CD4-positive, CD25-positive, alpha-beta regulatory T cell (primary cell): ENCODE measurements at regions not wholly inside any gene's neighbourhood (a gene's known extent, or its start where the extent isn't known, plus 50 kb on each side); places are given as distances from the start of the nearest gene placed in this dataset.
"Not testable (repeated sequence)": the region's sequence is repeated elsewhere in the genome, so short reads cannot be mapped to it uniquely, and the experiment has no call there.

Experiments
- ATAC-seq, 2 donors: fragments of 150-1000 bp; cut with Tn5 transposase; one replicate each; pipeline ENCODE4 v1.10.0; 2021; ENCODE audit warnings: low read depth in 2 of 2, moderate number of reproducible peaks in 2 of 2, moderate library complexity in 1 of 2
- DNase-seq, 3 donors: peaks; one replicate each; pipeline versions ENCODE4 v3.0.0 to v3.0.0-alpha.2; 2012 to 2022; ENCODE audit warnings: mixed read lengths in 1 of 3
- H3K27ac ChIP-seq: one replicate; pipeline ENCODE4 v1.7.0; 2013; ENCODE audit warnings: mild to moderate bottlenecking, low read length; ENCODE audit not compliant: insufficient read depth, poor library complexity, severe bottlenecking
- H3K27me3 ChIP-seq: one replicate; pipeline ENCODE4 v1.7.0; 2013; ENCODE audit warnings: low read length; ENCODE audit not compliant: control insufficient read depth, insufficient read depth
- H3K36me3 ChIP-seq: one replicate; pipeline ENCODE4 v1.7.0; 2013; ENCODE audit warnings: mild to moderate bottlenecking, low read length, moderate library complexity; ENCODE audit not compliant: control insufficient read depth, insufficient read depth
- H3K4me1 ChIP-seq: 2 replicates; pipeline ENCODE4 v1.7.0; 2013; ENCODE audit warnings: mild to moderate bottlenecking, low read length; ENCODE audit not compliant: insufficient read depth, control insufficient read depth, poor library complexity, severe bottlenecking
- H3K4me3 ChIP-seq: one replicate; pipeline ENCODE4 v1.7.0; 2013; ENCODE audit warnings: low read depth, mild to moderate bottlenecking, low read length, moderate library complexity
- H3K9me3 ChIP-seq, 2 experiments: 1 replicate in 1 of 2; 2 replicates in 1 of 2; pipeline ENCODE4 v1.7.0; 2013; ENCODE audit warnings: low read length in 2 of 2, mild to moderate bottlenecking in 1 of 2, moderate library complexity in 1 of 2; ENCODE audit not compliant: control insufficient read depth in 2 of 2
- H3K27ac Mint-ChIP-seq, 3 donors: one replicate each; pipeline ENCODE4 v1.8.0; 2020 to 2022; ENCODE audit warnings: mild to moderate bottlenecking in 3 of 3, mixed read lengths in 3 of 3, moderate library complexity in 2 of 3
- H3K27me3 Mint-ChIP-seq: one replicate; pipeline ENCODE4 v1.8.0; 2022; ENCODE audit warnings: mild to moderate bottlenecking, mixed read lengths
- H3K36me3 Mint-ChIP-seq: one replicate; pipeline ENCODE4 v1.8.0; 2020; ENCODE audit warnings: mixed read lengths
- H3K4me1 Mint-ChIP-seq, 4 donors: one replicate each; pipeline ENCODE4 v1.8.0; 2020 to 2022; ENCODE audit warnings: mixed read lengths in 4 of 4, mild to moderate bottlenecking in 1 of 4
- H3K4me3 Mint-ChIP-seq, 4 donors: one replicate each; pipeline ENCODE4 v1.8.0; 2020 to 2022; ENCODE audit warnings: mild to moderate bottlenecking in 4 of 4, mixed read lengths in 4 of 4, moderate library complexity in 3 of 4
- H3K9me3 Mint-ChIP-seq, 7 donors: one replicate each; pipeline ENCODE4 v1.8.0; 2020 to 2022; ENCODE audit warnings: mixed read lengths in 7 of 7, mild to moderate bottlenecking in 3 of 7, moderate library complexity in 2 of 7

DNA sequence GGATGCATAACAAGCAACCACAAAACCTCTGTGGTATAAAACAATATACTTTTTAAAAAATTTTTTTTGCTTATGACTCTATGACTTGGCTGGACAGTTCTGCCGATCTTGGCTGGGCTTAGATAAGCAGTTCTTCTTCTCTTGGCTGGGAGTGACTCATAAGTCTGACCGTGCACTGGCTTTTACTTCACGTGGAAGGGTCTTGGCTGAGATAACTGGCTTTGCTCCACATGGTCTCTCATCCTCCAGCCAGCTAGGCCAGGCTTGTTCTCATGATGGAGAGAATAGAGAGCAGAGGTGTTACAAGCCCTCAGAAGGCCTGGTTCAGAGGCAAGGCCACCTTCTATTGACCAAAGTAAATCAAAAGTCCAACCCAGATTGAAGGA lies 178.9 kb upstream of the SERPINE2 start:
- Mint-ChIP-seq H3K36me3 (no peaks in the 10 kb centered on the region), H3K27me3 (peaks cover 4% of the 10 kb centered on the region), H3K27ac (no peak overlapping the region), H3K4me1 (no peaks in the 10 kb centered on the region), H3K4me3 (no peak overlapping the region), H3K9me3 (no peaks in the 10 kb centered on the region)
- H3K4me1 ChIP-seq = no peaks in the 10 kb centered on the region
- DNase-seq = no peak
- ATAC-seq = no peak
- H3K36me3 ChIP-seq = no peaks in the 10 kb centered on the region
- no peaks in the 10 kb centered on the region for H3K9me3 ChIP-seq
- H3K27ac ChIP-seq = no peak overlapping the region
- H3K27me3 ChIP-seq = peaks cover 2% of the 10 kb centered on the region
- no peak overlapping the region for H3K4me3 ChIP-seq

DNA sequence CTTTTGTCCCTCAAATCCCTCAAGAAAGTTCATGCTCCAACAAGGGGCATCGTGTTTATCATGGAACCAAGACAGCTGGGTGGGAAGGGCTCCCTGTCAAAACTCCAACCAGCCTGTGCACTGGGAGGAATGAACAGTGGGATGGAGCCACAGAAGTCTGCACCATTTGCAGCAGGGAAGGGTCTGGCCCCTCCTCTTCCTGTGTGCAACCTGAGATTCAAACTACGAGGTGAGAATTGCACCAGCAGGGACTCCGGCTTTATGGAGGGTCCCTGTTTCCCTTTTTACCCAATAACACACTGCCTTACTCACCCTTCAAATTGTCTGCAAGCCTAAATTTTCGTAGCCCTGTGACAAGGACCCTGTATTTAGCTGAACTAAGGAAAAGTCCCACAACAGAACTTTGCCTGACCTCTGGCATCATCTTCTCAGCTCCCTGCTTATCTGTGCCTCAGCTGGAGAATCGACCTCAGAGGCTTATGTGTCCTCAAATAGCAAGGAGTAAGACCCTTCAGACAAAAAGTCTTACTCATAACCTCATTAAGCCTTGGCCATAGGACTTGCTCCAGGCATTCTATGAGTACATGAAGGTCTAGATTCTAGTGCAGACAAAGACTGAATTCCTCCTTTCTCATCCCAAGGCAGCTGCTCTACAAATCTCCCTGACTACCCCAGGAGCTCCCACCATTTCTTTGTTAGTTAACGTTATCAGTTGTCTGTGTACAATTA lies 178.3 kb upstream of the SERPINE2 start:
- DNase-seq (no peak), ATAC-seq (no peak)
- H3K36me3 Mint-ChIP-seq = no peaks in the 10 kb centered on the region
- no peaks in the 10 kb centered on the region for H3K4me1 Mint-ChIP-seq
- H3K27me3 Mint-ChIP-seq = peaks cover 4% of the 10 kb centered on the region
- Histone ChIP-seq H3K4me3 (no peak overlapping the region), H3K9me3 (no peaks in the 10 kb centered on the region), H3K27me3 (peaks cover 2% of the 10 kb centered on the region), H3K4me1 (no peaks in the 10 kb centered on the region), H3K36me3 (no peaks in the 10 kb centered on the region), H3K27ac (no peak overlapping the region)
- H3K27ac Mint-ChIP-seq = no peak overlapping the region
- no peaks in the 10 kb centered on the region for H3K9me3 Mint-ChIP-seq
- H3K4me3 Mint-ChIP-seq = no peak overlapping the region

DNA sequence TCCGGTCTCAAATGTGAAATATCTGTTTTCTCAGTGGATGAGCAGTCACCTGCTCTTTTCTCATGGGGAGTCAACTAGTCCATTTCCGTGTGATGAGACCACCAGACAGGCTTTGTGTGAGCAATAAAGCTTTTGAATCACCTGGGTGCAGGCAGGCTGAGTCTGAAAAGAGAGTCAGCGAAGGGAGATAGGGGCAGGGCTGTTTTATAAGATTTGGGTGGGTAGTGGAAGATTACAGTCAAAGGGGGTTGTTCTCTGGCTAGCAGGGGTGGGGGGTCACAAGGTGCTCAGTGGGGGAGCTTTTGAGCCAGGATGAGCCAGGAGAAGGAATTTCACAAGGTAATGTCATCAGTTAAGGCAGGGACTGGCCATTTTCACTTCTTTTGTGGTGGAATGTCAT lies 176.5 kb upstream of the SERPINE2 start:
- not testable (repeated sequence) for ATAC-seq, H3K27ac ChIP-seq, H3K27me3 ChIP-seq, H3K4me3 Mint-ChIP-seq, DNase-seq, H3K27ac Mint-ChIP-seq, H3K4me1 ChIP-seq, H3K9me3 Mint-ChIP-seq, H3K9me3 ChIP-seq, H3K36me3 ChIP-seq, H3K4me1 Mint-ChIP-seq, H3K36me3 Mint-ChIP-seq, H3K4me3 ChIP-seq, H3K27me3 Mint-ChIP-seq

- Histone ChIP-seq H3K4me1 (no peaks in the 10 kb centered on the region), H3K4me3 (no peak overlapping the region), H3K27ac (no peak overlapping the region), H3K36me3 (no peaks in the 10 kb centered on the region), H3K9me3 (no peaks in the 10 kb centered on the region), H3K27me3 (no peaks in the 10 kb centered on the region)
- Mint-ChIP-seq H3K9me3 (no peaks in the 10 kb centered on the region), H3K36me3 (no peaks in the 10 kb centered on the region), H3K4me3 (no peak overlapping the region), H3K27ac (no peak overlapping the region), H3K4me1 (no peaks in the 10 kb centered on the region), H3K27me3 (no peaks in the 10 kb centered on the region)
- DNase-seq = no peak
- no peak for ATAC-seq
Observed at GRCh38 chr2:224213396-224213795, 174.3 kb upstream of the SERPINE2 start.

GRCh38 chr2:224211791-224212190 lies 172.7 kb upstream of the SERPINE2 start:
- Histone ChIP-seq H3K9me3 (no peaks in the 10 kb centered on the region), H3K27me3 (peaks cover 4% of the 10 kb centered on the region), H3K4me1 (no peaks in the 10 kb centered on the region), H3K36me3 (no peaks in the 10 kb centered on the region), H3K27ac (no peak overlapping the region), H3K4me3 (no peak overlapping the region)
- DNase-seq = no peak
- H3K9me3 Mint-ChIP-seq = no peaks in the 10 kb centered on the region
- ATAC-seq = no peak
- no peaks in the 10 kb centered on the region for H3K4me1 Mint-ChIP-seq
- H3K4me3 Mint-ChIP-seq = no peak overlapping the region
- H3K27me3 Mint-ChIP-seq = no peaks in the 10 kb centered on the region
- no peaks in the 10 kb centered on the region for H3K36me3 Mint-ChIP-seq
- no peak overlapping the region for H3K27ac Mint-ChIP-seq

GRCh38 chr2:224211181-224211480 lies 172.0 kb upstream of the SERPINE2 start:
- no peak overlapping the region for H3K4me3 Mint-ChIP-seq
- H3K36me3 Mint-ChIP-seq = no peaks in the 10 kb centered on the region
- H3K4me3 ChIP-seq = no peak overlapping the region
- H3K4me1 Mint-ChIP-seq = no peaks in the 10 kb centered on the region
- H3K4me1 ChIP-seq = no peaks in the 10 kb centered on the region
- H3K27me3 Mint-ChIP-seq = no peaks in the 10 kb centered on the region
- no peaks in the 10 kb centered on the region for H3K9me3 Mint-ChIP-seq
- H3K27me3 ChIP-seq = peaks cover 4% of the 10 kb centered on the region
- H3K27ac Mint-ChIP-seq = no peak overlapping the region
- no peaks in the 10 kb centered on the region for H3K36me3 ChIP-seq
- ATAC-seq (no peak), DNase-seq (no peak)
- H3K27ac ChIP-seq = no peak overlapping the region
- no peaks in the 10 kb centered on the region for H3K9me3 ChIP-seq

- ATAC-seq = no peak
- no peaks in the 10 kb centered on the region for H3K9me3 Mint-ChIP-seq
- H3K27me3 Mint-ChIP-seq = no peaks in the 10 kb centered on the region
Observed at GRCh38 chr2:224210286-224211180, 171.4 kb upstream of the SERPINE2 start.

More at GRCh38 chr2:224210286-224211180, 171.4 kb upstream of the SERPINE2 start:
- Histone ChIP-seq H3K4me3 (no peak overlapping the region), H3K9me3 (no peaks in the 10 kb centered on the region), H3K27me3 (peaks cover 7% of the 10 kb centered on the region), H3K27ac (no peak overlapping the region), H3K36me3 (no peaks in the 10 kb centered on the region), H3K4me1 (no peaks in the 10 kb centered on the region)
- Mint-ChIP-seq H3K4me1 (no peaks in the 10 kb centered on the region), H3K4me3 (no peak overlapping the region), H3K36me3 (no peaks in the 10 kb centered on the region), H3K27ac (no peak overlapping the region)
- DNase-seq = no peak
